Stimulated activated naive CD8-positive, alpha-beta T cell treated with anti-CD3 and anti-CD28 coated beads, Interleukin-15, amount 100 ng/mL, for 72 hours (primary cell): ENCODE measurements at regions not wholly inside any gene's neighbourhood (a gene's known extent, or its start where the extent isn't known, plus 50 kb on each side); places are given as distances from the start of the nearest gene placed in this dataset.
"Not testable (repeated sequence)": the region's sequence is repeated elsewhere in the genome, so short reads cannot be mapped to it uniquely, and the experiment has no call there.

Experiments used
- ATAC-seq: fragments of 150-1000 bp; cut with Tn5 transposase; 2 replicates; pipeline ENCODE4 v1.10.0; 2021; ENCODE audit warnings: mild to moderate bottlenecking, moderate library complexity
- DNase-seq, 2 donors: peaks; one replicate each; pipeline ENCODE4 v3.0.0; 2021 to 2022
- H3K27ac Mint-ChIP-seq, 2 donors: one replicate each; pipeline ENCODE4 v1.8.0; 2022; ENCODE audit warnings: mild to moderate bottlenecking in 2 of 2, mixed read lengths in 2 of 2, moderate library complexity in 2 of 2
- H3K27me3 Mint-ChIP-seq: one replicate; pipeline ENCODE4 v1.8.0; 2022; ENCODE audit warnings: mixed read lengths
- H3K4me1 Mint-ChIP-seq: one replicate; pipeline ENCODE4 v1.8.0; 2022; ENCODE audit warnings: mild to moderate bottlenecking, mixed read lengths
- H3K4me3 Mint-ChIP-seq, 2 donors: one replicate each; pipeline ENCODE4 v1.8.0; 2022; ENCODE audit warnings: mild to moderate bottlenecking in 2 of 2, mixed read lengths in 2 of 2, moderate library complexity in 1 of 2
- H3K9me3 Mint-ChIP-seq, 2 donors: one replicate each; pipeline ENCODE4 v1.8.0; 2022; ENCODE audit warnings: mixed read lengths in 2 of 2

DNA sequence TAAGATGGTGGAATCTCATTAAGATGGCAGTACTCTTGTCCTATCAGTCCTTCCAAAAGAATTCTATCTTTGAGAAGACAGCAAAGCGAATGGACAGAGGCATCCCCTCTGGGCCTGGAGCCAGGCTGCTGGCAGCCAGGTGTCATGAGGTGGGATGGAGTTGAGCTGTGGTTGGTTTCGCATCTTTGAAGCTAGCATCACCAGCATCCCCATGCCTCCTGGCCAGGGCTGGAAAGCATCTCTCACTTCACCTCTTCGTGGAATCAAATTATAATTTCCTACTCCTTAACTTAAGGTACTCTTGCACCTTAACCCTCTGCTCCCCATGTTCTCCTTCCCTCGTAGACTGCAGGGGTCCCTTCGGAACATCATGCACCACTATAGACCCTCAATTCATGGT, 248.3 kb downstream of the GADD45G start:
- Mint-ChIP-seq H3K27ac (no peak overlapping the region), H3K27me3 (peaks cover 18% of the 10 kb centered on the region), H3K4me1 (no peaks in the 10 kb centered on the region), H3K4me3 (no peak overlapping the region), H3K9me3 (no peaks in the 10 kb centered on the region)
- ATAC-seq (no peak), DNase-seq (no peak)

DNA sequence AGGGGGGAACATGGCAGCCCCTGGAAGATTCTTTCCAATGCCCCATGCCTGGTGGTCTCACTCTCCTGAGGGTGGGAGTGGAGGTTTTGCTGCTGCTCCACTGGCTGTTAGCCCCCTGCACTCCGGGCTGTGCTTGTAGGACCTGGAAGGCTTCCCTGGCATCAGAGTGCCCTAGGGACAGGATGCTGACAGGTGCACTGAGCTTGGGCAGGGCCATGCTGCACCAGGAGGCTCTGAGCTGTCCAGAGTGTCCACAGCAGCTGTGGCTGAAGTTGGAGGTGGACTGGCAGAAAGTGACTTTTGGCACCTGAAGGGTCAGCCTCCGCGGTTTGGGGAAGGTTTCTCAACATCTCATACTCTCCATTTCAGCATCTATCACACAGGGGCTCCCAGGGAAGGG, 249.1 kb downstream of the GADD45G start:
- Mint-ChIP-seq H3K4me3 (no peak overlapping the region), H3K27ac (no peak overlapping the region), H3K27me3 (peaks cover 18% of the 10 kb centered on the region), H3K4me1 (peaks cover 5% of the 10 kb centered on the region), H3K9me3 (no peaks in the 10 kb centered on the region)
- ATAC-seq (no peak), DNase-seq (no peak)

DNA sequence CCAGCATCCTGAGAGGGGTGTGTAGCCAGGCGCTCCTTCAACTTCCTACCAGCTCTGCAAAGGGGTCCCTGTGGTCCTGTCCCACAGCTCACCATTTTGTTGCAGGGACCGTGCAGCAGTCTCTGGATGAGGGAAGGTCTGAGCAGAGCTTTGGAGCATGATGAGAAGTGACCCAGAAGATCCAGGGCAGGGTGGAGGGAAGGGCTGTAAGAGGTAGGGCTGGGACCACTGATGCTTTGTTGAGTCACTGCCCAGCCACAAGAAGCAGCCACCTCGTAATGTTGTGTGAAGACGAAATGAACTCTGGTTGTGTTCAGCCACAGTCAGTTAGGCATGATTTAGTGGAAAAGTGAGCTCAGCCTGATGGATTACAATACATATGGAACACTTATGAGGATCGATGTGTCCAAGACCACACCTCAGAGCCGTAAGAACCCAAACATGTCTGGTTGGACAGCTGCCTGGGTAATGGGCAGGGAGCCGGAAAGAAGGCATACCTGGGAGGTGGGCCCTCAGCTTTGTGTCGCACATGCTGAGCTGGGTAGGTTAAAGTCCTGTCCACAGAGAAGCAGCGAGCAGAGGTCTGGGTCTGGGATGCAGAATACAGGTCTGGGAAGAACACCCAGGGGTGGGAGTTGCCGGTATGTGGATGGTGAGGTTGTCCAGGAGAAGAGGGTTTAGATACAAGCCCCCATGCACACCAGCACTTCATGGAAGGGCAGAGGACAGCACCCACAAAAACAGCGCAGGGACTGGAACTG, 250.1 kb downstream of the GADD45G start:
- peaks cover 6% of the 10 kb centered on the region for H3K4me1 Mint-ChIP-seq
- H3K27ac Mint-ChIP-seq, result no peak overlapping the region

DNA sequence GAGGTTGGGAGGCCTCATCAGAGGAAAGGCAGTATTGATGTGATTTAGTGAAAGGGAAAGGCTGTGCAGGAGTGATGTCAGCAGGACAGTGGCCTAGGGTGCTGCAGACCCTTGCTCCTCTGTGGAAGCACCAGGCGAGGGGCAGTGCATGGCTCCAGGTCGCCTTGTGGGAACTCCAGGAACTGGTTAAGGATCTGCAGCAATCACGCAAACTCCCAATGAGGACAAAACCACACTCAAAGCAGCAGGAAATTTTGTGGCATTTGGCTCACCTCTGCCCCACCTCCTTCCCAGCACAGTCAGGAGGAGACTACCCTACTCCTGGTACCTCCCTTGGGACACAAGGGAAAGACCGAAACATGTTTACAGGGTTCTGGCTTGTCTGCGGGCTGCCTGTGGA, 251.5 kb downstream of the GADD45G start:
- H3K9me3 Mint-ChIP-seq, H3K27ac Mint-ChIP-seq, H3K4me1 Mint-ChIP-seq, H3K4me3 Mint-ChIP-seq, DNase-seq, ATAC-seq: not testable (repeated sequence)
- peaks cover 23% of the 10 kb centered on the region for H3K27me3 Mint-ChIP-seq

More for the DNA sequence above, 250.1 kb downstream of the GADD45G start:
- no peak for ATAC-seq
- Mint-ChIP-seq H3K4me3 (no peak overlapping the region), H3K9me3 (no peaks in the 10 kb centered on the region), H3K27me3 (peaks cover 18% of the 10 kb centered on the region)
- DNase-seq, result no peak

DNA sequence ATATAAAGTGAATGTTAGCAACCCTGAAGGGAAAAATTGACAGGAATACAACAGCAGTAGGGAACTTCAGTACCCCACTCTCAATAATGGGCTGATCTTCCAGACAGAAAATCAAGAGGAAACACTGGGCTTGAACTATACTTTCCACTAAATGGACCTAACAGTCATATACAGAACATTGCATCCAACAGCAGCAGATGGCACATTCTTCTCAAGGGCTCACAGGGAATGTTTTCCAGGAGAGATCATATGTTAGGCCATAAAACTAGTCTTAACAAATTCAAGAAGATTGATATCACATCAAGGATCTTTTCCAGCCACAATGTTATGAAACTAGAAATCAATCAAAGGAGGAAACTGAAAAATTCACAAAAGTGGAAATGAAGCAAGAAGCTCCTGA, 252.1 kb downstream of the GADD45G start:
- not testable (repeated sequence) for H3K27ac Mint-ChIP-seq, H3K4me1 Mint-ChIP-seq, ATAC-seq, H3K9me3 Mint-ChIP-seq, H3K4me3 Mint-ChIP-seq, DNase-seq
- H3K27me3 Mint-ChIP-seq, result peaks cover 23% of the 10 kb centered on the region

DNA sequence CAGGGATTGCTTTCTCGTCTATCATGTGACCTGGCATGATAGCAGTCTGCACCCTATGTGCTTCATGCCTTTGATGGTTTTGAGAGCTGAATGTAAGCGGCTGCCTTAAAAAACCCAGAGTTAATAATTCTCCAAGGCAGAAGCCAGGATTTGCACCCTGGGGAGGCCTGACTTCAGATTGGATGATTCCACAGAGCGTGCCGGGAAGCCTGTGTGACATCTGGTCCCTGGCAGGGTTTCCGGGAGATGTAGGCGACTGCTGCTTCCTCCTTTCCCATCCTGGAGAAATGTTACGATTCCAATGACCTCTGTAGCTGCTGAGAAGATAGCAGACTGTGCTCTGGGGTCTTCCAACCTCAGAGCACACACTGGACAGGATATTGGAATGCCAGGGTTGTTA, 255.0 kb downstream of the GADD45G start:
- not testable (repeated sequence) for H3K27ac Mint-ChIP-seq, H3K4me3 Mint-ChIP-seq, ATAC-seq

DNA sequence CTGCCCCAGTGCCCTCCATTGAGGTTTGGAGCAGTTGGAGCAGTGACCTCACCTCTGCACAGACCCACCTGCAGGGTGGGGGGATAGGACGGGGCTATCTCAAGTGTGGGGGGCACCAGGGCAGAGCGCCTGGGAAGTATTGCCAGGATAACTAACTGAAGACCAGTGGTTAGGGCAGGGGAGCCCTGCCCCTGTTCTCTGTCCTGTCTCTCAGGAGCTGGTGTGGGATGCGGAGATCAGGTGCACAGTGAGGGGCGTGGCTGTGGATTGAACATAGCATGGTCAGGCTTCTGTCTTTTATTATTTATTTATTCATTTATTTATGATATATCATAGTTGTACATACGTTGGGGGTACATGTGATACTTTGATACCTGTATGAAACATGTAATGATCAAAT, 256.6 kb downstream of the GADD45G start:
- H3K27me3 Mint-ChIP-seq, result peaks cover 13% of the 10 kb centered on the region
- not testable (repeated sequence) for ATAC-seq, H3K4me1 Mint-ChIP-seq, H3K9me3 Mint-ChIP-seq, DNase-seq, H3K4me3 Mint-ChIP-seq, H3K27ac Mint-ChIP-seq

More for the DNA sequence above, 255.0 kb downstream of the GADD45G start:
- peaks cover 19% of the 10 kb centered on the region for H3K27me3 Mint-ChIP-seq
- not testable (repeated sequence) for DNase-seq, H3K4me1 Mint-ChIP-seq, H3K9me3 Mint-ChIP-seq

DNA sequence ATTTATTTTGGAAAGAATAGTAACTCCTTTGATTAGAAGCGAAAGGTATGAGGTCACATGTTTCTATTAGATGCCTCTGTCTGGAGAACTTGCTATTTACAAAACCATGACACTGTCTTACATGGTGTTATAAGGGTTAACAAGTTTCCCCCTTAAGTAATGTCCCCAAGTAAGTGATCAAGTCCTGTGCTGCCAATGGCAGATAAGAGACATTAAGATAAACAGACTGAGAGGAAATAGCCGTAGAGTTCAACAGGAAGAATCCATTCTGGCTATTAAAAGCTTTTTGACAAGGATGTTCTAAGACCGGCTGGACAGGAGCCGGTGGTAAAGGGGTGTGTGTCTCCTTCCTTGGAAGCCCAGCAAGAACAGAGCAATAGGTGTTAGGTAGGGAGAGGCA, 257.5 kb downstream of the GADD45G start:
- Mint-ChIP-seq H3K9me3 (no peaks in the 10 kb centered on the region), H3K4me1 (peaks cover 6% of the 10 kb centered on the region), H3K27me3 (peaks cover 13% of the 10 kb centered on the region), H3K4me3 (no peak overlapping the region), H3K27ac (peak overlapping the region in 1 of 2 donors; percentile 7)
- ATAC-seq (no peak), DNase-seq (no peak)

DNA sequence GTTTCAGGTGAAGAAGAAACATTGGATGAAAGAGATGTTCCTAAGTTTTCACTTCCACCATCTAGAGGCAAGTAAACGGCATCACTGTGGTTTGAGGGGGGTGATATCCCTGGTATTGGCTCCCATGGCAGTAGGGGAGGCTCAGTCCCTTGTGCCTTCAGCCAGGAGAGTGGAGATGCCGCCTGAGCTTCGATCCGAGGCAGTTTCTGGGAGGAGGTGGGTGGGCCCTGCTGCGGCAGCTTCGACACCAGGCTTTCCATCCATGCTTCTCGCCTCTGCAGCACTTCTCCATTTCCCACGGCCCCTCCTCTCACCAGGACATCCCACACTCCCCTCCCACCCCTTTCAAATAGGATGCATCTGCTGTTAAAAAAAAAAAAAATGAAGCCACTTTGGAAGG, 258.3 kb downstream of the GADD45G start:
- Mint-ChIP-seq H3K4me1 (peaks cover 6% of the 10 kb centered on the region), H3K27me3 (peaks cover 13% of the 10 kb centered on the region), H3K4me3 (no peak overlapping the region), H3K27ac (no peak overlapping the region), H3K9me3 (no peaks in the 10 kb centered on the region)
- DNase-seq, result no peak
- ATAC-seq, result no peak

DNA sequence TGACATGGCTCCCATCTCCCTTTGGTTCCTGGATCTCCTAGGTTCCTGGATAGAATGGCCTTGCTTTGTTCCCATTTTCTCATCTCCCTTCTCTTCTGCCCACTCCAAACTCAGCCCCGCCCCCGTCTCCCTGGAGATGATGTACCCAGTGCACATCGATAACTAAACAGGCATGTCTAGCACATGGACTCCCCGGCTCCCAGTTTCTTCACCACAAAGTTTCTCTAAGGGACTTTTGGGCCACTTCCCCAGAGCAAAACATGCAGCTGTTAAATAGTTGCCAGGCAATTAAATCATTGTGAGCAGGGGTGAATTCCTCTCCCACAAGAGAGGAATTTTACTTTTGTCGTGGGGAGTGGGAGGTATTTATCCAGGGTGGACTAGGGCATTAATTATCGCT, 259.0 kb downstream of the GADD45G start:
- ATAC-seq (no peak), DNase-seq (no peak)
- Mint-ChIP-seq H3K4me3 (no peak overlapping the region), H3K27ac (no peak overlapping the region), H3K27me3 (peaks cover 13% of the 10 kb centered on the region), H3K4me1 (peaks cover 2% of the 10 kb centered on the region), H3K9me3 (no peaks in the 10 kb centered on the region)

DNA sequence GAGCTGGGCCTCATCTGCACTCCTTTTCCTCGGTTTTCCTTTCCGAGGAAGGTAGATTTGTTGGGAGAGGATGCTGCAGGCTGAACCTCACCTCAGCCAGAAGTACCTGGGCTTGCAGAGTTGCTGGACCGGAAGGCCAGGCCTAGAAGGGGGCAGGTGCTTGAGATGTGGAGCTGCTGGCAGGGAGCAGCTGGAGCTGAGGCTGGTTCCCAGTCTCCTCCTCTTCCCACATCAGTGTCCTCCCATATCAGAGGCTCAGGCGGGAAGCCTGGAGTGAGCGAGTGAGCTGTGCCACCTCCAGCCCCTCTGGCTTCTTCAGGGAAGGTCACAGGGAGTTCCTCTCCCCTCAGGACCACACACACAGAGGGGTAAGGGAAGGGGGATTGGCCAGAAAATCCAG, 259.4 kb downstream of the GADD45G start:
- no peak overlapping the region for H3K4me3 Mint-ChIP-seq

DNA sequence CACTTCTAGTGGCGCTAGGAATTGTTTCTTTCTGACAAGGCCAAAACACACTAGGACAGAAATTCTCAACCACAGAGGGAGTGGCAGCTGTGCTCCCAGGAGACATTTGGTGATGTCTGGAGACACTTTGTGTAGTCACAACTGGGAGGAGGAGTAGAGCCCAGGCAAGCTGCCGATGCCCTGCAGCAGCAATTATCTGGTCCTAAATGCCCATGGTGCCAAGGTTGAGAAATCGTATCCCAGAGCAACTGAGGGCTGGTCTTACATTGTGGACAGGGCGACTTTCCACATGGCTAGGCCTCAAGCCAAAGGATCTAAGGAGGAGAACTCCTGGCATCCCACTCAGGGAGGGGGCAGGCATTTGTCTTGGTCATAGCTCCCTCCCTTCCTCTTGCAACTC, 259.9 kb downstream of the GADD45G start:
- H3K9me3 Mint-ChIP-seq, result no peaks in the 10 kb centered on the region
- ATAC-seq, result no peak
- H3K27ac Mint-ChIP-seq, result peak overlapping the region in 1 of 2 donors; percentile 55
- H3K27me3 Mint-ChIP-seq, result peaks cover 13% of the 10 kb centered on the region
- no peak for DNase-seq
- no peak overlapping the region for H3K4me3 Mint-ChIP-seq
- H3K4me1 Mint-ChIP-seq, result no peaks in the 10 kb centered on the region

More for the DNA sequence above, 259.4 kb downstream of the GADD45G start:
- no peaks in the 10 kb centered on the region for H3K9me3 Mint-ChIP-seq
- H3K27me3 Mint-ChIP-seq, result peaks cover 13% of the 10 kb centered on the region
- no peaks in the 10 kb centered on the region for H3K4me1 Mint-ChIP-seq
- no peak for DNase-seq
- no peak overlapping the region for H3K27ac Mint-ChIP-seq
- ATAC-seq, result no peak

DNA sequence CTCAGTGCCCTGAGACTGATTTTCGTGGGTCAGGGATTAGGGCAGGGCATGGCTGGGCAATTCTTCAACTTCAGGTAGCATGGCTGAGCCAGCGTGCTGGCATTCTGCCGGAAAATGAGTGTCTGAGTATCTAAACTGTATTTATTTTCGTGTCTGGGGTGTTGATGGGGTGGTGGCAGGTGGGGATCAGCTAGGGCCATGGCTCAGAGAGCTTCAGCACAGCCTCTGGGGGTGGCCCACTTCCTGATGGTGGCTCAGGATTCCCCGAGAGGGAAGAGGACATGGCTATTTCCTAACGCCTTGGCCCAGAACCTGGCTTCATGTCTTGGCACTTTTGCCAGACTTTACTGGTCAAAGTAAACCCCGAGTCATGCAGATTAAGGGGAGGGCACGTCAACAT, 260.5 kb downstream of the GADD45G start:
- no peaks in the 10 kb centered on the region for H3K9me3 Mint-ChIP-seq
- H3K27ac Mint-ChIP-seq, result peak overlapping the region; percentile 70 to 81
- ATAC-seq (no peak), DNase-seq (no peak)
- H3K4me3 Mint-ChIP-seq, result no peak overlapping the region
- H3K4me1 Mint-ChIP-seq, result no peaks in the 10 kb centered on the region
- peaks cover 10% of the 10 kb centered on the region for H3K27me3 Mint-ChIP-seq

DNA sequence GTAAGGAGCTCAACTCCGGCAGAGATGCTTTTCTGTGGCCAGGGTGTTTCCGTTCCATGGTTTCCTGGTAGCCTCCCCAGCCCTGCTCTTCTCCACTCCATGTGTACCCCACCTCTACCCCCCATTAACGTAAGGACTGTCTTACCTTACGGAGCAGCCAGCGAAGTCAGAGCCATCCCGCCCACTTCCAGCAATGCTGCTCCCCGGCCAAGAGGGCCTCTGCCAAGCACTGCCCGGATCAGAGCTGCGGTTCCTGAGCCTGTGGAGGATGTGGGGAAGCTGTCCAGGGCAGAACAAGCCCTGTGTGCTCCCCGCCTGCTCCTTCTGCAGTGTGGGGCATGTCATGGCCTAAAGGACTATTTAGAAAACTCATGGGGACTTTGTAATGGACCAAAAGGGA, 261.2 kb downstream of the GADD45G start:
- ATAC-seq, result no peak
- Mint-ChIP-seq H3K4me1 (no peaks in the 10 kb centered on the region), H3K27me3 (peaks cover 4% of the 10 kb centered on the region), H3K9me3 (no peaks in the 10 kb centered on the region), H3K4me3 (no peak overlapping the region), H3K27ac (peak overlapping the region in 1 of 2 donors; percentile 70)
- no peak for DNase-seq

DNA sequence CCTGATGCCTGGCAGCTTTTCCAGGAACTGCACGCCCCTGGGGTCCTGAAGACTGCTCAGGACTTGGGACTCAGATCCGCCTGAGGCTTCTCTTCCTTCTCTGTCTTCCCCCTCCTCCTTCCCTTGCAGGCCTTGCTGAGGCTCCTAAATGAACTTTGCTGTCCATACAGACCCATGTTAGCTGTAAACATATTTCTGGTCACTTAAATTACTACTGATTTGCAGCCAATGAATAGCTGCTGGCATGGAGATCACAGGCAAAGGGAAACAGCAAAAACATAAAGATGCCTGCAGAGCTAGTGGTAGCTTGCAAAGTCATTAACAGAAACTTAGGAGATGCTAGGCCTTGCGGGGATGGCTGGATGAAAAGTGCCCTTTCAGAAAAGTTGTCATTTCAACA, 261.9 kb downstream of the GADD45G start:
- H3K27me3 Mint-ChIP-seq, result no peaks in the 10 kb centered on the region
- H3K4me1 Mint-ChIP-seq, result no peaks in the 10 kb centered on the region
- no peak for DNase-seq
- H3K4me3 Mint-ChIP-seq, result no peak overlapping the region
- H3K9me3 Mint-ChIP-seq, result no peaks in the 10 kb centered on the region
- no peak for ATAC-seq
- no peak overlapping the region for H3K27ac Mint-ChIP-seq

DNA sequence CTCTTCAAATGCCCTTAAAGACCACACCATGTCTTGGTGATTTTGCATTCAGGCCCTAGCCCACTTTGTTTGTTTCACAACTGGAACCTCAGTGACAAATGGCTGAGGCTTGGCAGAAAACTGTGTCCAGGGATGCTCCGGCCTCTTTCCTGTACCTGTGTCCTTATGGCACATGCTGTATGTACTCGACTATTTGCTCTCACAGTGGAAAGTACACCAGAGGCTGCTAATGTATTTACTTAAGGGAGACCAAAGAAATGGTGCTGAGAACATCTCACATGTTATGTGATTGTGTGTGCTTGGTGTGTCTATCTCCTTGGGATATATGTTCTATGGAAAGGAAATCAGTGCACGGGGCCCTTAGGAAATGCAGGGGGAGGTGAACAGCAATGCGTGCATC, 263.3 kb downstream of the GADD45G start:
- H3K4me1 Mint-ChIP-seq, result no peaks in the 10 kb centered on the region
- ATAC-seq (no peak), DNase-seq (no peak)
- H3K9me3 Mint-ChIP-seq, result no peaks in the 10 kb centered on the region
- no peak overlapping the region for H3K27ac Mint-ChIP-seq
- no peak overlapping the region for H3K4me3 Mint-ChIP-seq
- H3K27me3 Mint-ChIP-seq, result no peaks in the 10 kb centered on the region
